Fibroblast of lung (primary cell): ENCODE measurements at regions not wholly inside any gene's neighbourhood (a gene's known extent, or its start where the extent isn't known, plus 50 kb on each side); places are given as distances from the start of the nearest gene placed in this dataset.

Experiments used
- EZH2 ChIP-seq: IDR thresholded peaks from 2 replicates; pipeline ENCODE4 v1.5.1; 2012; ENCODE audit warnings: low read length, control low read depth, mild to moderate bottlenecking; ENCODE audit errors: missing control alignments
- TF ChIP-seq, protein P1 (sequence below), 2 donors: IDR thresholded peaks in 1 of 2; conservative IDR thresholded peaks in 1 of 2; 1 replicate in 1 of 2; 2 replicates in 1 of 2; pipeline ENCODE4 v1.5.1; 2011 to 2012; ENCODE audit warnings: low read length in 2 of 2, control low read depth in 1 of 2, inconsistent platforms in 1 of 2, low read depth in 1 of 2, mild to moderate bottlenecking in 1 of 2

DNA sequence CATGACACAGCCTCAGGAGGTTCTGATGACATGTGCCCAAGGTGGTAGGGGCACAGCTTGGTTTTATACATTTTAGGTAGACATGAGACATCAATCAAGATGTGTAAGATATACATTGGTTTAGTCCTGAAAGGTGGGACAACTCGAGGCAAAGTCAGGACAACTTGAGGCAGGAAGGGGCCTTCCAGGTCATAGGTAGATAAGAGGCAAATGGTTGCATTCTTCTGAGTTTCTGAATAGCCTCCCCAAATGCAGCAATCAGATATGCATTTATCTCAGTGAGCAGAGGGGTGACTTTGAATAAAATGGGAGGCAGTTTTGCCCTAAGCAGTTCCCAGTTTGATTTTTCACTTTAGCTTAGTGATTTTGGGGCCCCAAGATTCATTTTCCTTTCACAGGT, 91.6 kb downstream of the CHCHD4 start:
- TF ChIP-seq, protein P1, sequence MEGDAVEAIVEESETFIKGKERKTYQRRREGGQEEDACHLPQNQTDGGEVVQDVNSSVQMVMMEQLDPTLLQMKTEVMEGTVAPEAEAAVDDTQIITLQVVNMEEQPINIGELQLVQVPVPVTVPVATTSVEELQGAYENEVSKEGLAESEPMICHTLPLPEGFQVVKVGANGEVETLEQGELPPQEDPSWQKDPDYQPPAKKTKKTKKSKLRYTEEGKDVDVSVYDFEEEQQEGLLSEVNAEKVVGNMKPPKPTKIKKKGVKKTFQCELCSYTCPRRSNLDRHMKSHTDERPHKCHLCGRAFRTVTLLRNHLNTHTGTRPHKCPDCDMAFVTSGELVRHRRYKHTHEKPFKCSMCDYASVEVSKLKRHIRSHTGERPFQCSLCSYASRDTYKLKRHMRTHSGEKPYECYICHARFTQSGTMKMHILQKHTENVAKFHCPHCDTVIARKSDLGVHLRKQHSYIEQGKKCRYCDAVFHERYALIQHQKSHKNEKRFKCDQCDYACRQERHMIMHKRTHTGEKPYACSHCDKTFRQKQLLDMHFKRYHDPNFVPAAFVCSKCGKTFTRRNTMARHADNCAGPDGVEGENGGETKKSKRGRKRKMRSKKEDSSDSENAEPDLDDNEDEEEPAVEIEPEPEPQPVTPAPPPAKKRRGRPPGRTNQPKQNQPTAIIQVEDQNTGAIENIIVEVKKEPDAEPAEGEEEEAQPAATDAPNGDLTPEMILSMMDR (conservative IDR thresholded peaks at IDR 0.05 in 1 of 2, IDR thresholded peaks at IDR 0.05 in 1 of 2; ENCODE audit: low read depth in 1 of 2, low read length in 2 of 2): no peak
- TF ChIP-seq EZH2: no peak
